Heart left ventricle (tissue), 16 donors: ENCODE measurements at regions not wholly inside any gene's neighbourhood (a gene's known extent, or its start where the extent isn't known, plus 50 kb on each side); places are given as distances from the start of the nearest gene placed in this dataset.

Experiments
- ATAC-seq, 4 donors: fragments of 200-7000 bp; cut with Tn5 transposase; one replicate each; pipeline ENCODE4 v1.9.1; 2020 to 2022; ENCODE audit warnings: moderate library complexity in 4 of 4, mild to moderate bottlenecking in 3 of 4, moderate number of reproducible peaks in 1 of 4
- DNase-seq, 5 donors: peaks; one replicate each; pipeline ENCODE4 v3.0.0-alpha.2; 2020
- H3K27ac ChIP-seq, 12 donors: fragments of 200-600 bp; sonication (generic) in 4 of 12; one replicate each; pipeline versions ENCODE4 v1.5.0 to v1.8.0; 2016 to 2022; ENCODE audit warnings: mild to moderate bottlenecking in 2 of 12
- H3K27me3 ChIP-seq, 9 donors: fragments of 200-600 bp; sonication (generic) in 2 of 9; one replicate each; pipeline versions ENCODE4 v1.5.1 to v1.8.0; 2016 to 2022; ENCODE audit warnings: mild to moderate bottlenecking in 3 of 9
- H3K36me3 ChIP-seq, 9 donors: fragments of 200-600 bp; sonication (generic) in 2 of 9; one replicate each; pipeline versions ENCODE4 v1.5.0 to v1.8.0; 2018 to 2022; ENCODE audit warnings: mild to moderate bottlenecking in 2 of 9
- H3K4me1 ChIP-seq, 12 donors: fragments of 200-600 bp; sonication (generic) in 4 of 12; one replicate each; pipeline versions ENCODE4 v1.5.0 to v1.8.0; 2016 to 2022; ENCODE audit warnings: mild to moderate bottlenecking in 3 of 12
- H3K4me3 ChIP-seq, 12 donors: fragments of 200-600 bp; sonication (generic) in 4 of 12; one replicate each; pipeline versions ENCODE4 v1.5.0 to v1.8.0; 2017 to 2022; ENCODE audit warnings: mild to moderate bottlenecking in 9 of 12, moderate library complexity in 4 of 12
- H3K9me3 ChIP-seq, 12 donors: fragments of 200-600 bp; sonication (generic) in 4 of 12; one replicate each; pipeline versions ENCODE4 v1.5.0 to v1.8.0; 2016 to 2022; ENCODE audit warnings: mild to moderate bottlenecking in 1 of 12
- CTCF ChIP-seq, 12 donors: fragments of 200-600 bp; sonication (generic) in 4 of 12; IDR thresholded peaks; one replicate each; pipeline versions ENCODE4 v1.5.0 to v1.8.0; 2018 to 2022; ENCODE audit warnings: antibody characterized with exemption in 12 of 12, mild to moderate bottlenecking in 5 of 12
- POLR2A ChIP-seq, 2 donors: fragments of 450-650 bp; IDR thresholded peaks; one replicate each; pipeline ENCODE4 v1.6.1; 2017; ENCODE audit warnings: antibody characterized with exemption in 2 of 2, mild to moderate bottlenecking in 2 of 2, moderate library complexity in 2 of 2
- WGBS, 4 donors: extraction: QIAGEN DNeasy Blood & Tissue Kit in 2 of 4; methylation state at CpG; one replicate each; pipeline versions ENCODE4 v1.1.5 to v1.1.7; 2013 to 2018; 5-methylcytosine and 5-hydroxymethylcytosine counted together
- intact Hi-C, 10 donors: fragments of 100-400 bp; cut with DNase I; formaldehyde crosslinking; loops; one replicate each; pipeline versions ENCODE4 v1.11.1 to v1.14.2; 2022
- donor health status: ischemic (EF 13 %, LVEDD 7.1; RV severe dilation, severe dysfunction).
- donor health status: healthy with polysubstance abuse.
- donor health status: DM: no; HTN: yes; CAD: no.
- donor health status: DM: no; HTN: no; CAD: no.
- donor health status: ischemic (EF 25% LVEDD 6.9; RV normal size, moderate dysfunction).
- donor health status: ischemic (EF 25% LVEDD 5.7; RV mildly dilated, moderate dysfunction).
- donor health status: healthy.
- donor health status: DM: yes; HTN: yes; CAD: no.
- donor health status: ischemic (EF 35%, LVEDD 5.7; RV mildly dilated, moderate dysfunction).
- donor health status: nonischemic (EF 11% LVEDD 7.7; RV severe dilation, severe dysfunction).
- donor health status: DM: yes; HTN: yes; CAD: no.
- donor health status: PGD.
- donor health status: ischemic (EF 29% LVEDD 5.4; RV normal size, mild dysfunction).
- donor health status: nonischemic (EF 23%, LVEDD 6.1; RV moderate dilation, normal function).

DNA sequence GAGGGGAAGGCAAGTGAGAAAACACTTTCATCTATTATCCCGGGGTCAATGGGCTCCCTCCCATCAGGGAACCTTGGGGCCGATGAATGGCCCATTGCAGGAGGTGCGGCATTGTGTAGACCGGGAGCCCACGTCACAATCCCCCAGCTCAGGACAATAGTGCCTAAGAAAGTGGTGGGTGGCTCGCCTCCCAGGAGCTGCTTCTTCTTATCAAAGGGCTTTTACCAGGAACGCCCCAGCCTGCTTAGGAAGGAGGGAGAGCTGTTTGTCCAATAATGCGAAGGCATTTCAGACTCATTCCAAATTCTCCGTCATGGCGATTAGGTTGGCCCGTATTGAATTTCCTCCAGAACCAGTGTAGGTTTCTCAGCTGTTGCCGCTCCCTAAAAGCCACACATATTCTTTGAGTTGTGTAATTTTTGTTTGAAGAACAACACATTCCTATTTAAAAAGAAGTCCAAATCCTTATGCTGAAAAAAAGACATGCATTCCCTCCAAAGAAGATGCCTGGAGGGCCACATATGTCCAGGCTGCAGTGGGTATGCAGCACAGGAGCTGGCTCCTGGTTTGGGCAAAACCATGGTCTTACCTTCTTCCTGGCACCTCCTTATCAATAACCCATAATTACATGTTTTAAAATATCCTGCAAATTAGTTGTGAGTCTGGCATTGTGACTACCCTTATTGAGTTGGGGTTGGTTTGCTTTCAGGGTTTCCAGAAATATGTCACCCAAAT is 264.7 kb downstream of the MYCN start:
- Histone ChIP-seq H3K36me3 (no peaks in the 10 kb centered on the region), H3K9me3 (no peaks in the 10 kb centered on the region), H3K27me3 (no peaks in the 10 kb centered on the region), H3K4me3 (no peak overlapping the region), H3K27ac (no peak overlapping the region), H3K4me1 (no peaks in the 10 kb centered on the region)
- no peak for DNase-seq
- TF ChIP-seq CTCF (IDR thresholded peaks at IDR 0.05): no peak
- TF ChIP-seq POLR2A (IDR thresholded peaks at IDR 0.05): no peak
- intact Hi-C loops: no loop called here
- WGBS, 4 donors: 72 to 86% (median 84%) methylated on average over 11 to 12 of the region's 12 CpGs
- ATAC-seq: no peak

- Histone ChIP-seq H3K36me3 (no peaks in the 10 kb centered on the region), H3K27me3 (no peaks in the 10 kb centered on the region), H3K27ac (no peak overlapping the region), H3K4me3 (no peak overlapping the region), H3K9me3 (no peaks in the 10 kb centered on the region), H3K4me1 (no peaks in the 10 kb centered on the region)
- no peak for DNase-seq
- 97 to 100% (median 100%) methylated on average over 1 of the region's 1 CpG for WGBS, 4 donors
- TF ChIP-seq CTCF (IDR thresholded peaks at IDR 0.05): no peak
- no peak for TF ChIP-seq POLR2A (IDR thresholded peaks at IDR 0.05)
- no peak for ATAC-seq
- intact Hi-C loops: no loop called here
Observed at GRCh38 chr2:16204251-16204650, 263.9 kb downstream of the MYCN start.

- no peaks in the 10 kb centered on the region for H3K4me1 ChIP-seq
- no peaks in the 10 kb centered on the region for H3K9me3 ChIP-seq
- intact Hi-C loops: no loop called here
Observed at GRCh38 chr2:16203691-16204090, 263.3 kb downstream of the MYCN start.

GRCh38 chr2:16203069-16203468 is 262.7 kb downstream of the MYCN start:
- intact Hi-C loops: no loop called here
- no peaks in the 10 kb centered on the region for H3K36me3 ChIP-seq
- no peak overlapping the region for H3K27ac ChIP-seq
- no peak for DNase-seq
- no peaks in the 10 kb centered on the region for H3K4me1 ChIP-seq
- no peaks in the 10 kb centered on the region for H3K9me3 ChIP-seq
- no peak overlapping the region for H3K4me3 ChIP-seq
- 70 to 88% (median 77%) methylated on average over 2 of the region's 2 CpGs for WGBS, 4 donors
- H3K27me3 ChIP-seq: no peaks in the 10 kb centered on the region
- TF ChIP-seq CTCF (IDR thresholded peaks at IDR 0.05) (no peak), POLR2A (IDR thresholded peaks at IDR 0.05) (no peak)
- no peak for ATAC-seq

More at GRCh38 chr2:16203691-16204090, 263.3 kb downstream of the MYCN start:
- H3K27me3 ChIP-seq: no peaks in the 10 kb centered on the region
- DNase-seq: no peak
- no peak overlapping the region for H3K4me3 ChIP-seq
- 87 to 93% (median 91%) methylated on average over 8 of the region's 8 CpGs for WGBS, 4 donors
- no peak for ATAC-seq
- H3K36me3 ChIP-seq: no peaks in the 10 kb centered on the region
- H3K27ac ChIP-seq: no peak overlapping the region
- TF ChIP-seq POLR2A (IDR thresholded peaks at IDR 0.05) (no peak), CTCF (IDR thresholded peaks at IDR 0.05) (no peak)
